ENCODE measurements at regions not wholly inside any gene's neighbourhood (a gene's known extent, or its start where the extent isn't known, plus 50 kb on each side); places are given as distances from the start of the nearest gene placed in this dataset.
A peak's percentile ranks its signal among the peaks of the same experiment; 100 is the strongest.

GRCh38 chr2:42859791-42860190 lies 67.4 kb upstream of the HAAO start:
- Histone ChIP-seq H3K9me3 (ENCODE audit: low read depth, low read length) (no peaks in the 10 kb centered on the region), H3K4me3 (ENCODE audit: insufficient read depth, low read length) (no peak overlapping the region), H3K4me2 (ENCODE audit: insufficient read depth, low read length) (no peak overlapping the region), H3K4me1 (ENCODE audit: insufficient read depth, low read length) (peaks cover 11% of the 10 kb centered on the region), H3K27me3 (ENCODE audit: insufficient read depth, low read length) (no peaks in the 10 kb centered on the region), H2AFZ (ENCODE audit: low read length) (peak overlapping the region; percentile 9), H3K79me2 (ENCODE audit: insufficient read depth, low read length) (no peaks in the 10 kb centered on the region), H4K20me1 (ENCODE audit: insufficient read depth, low read length) (no peaks in the 10 kb centered on the region), H3K36me3 (ENCODE audit: insufficient read depth, low read length) (no peaks in the 10 kb centered on the region), H3K27ac (ENCODE audit: low read depth, low read length) (peak overlapping the region; percentile 60)
- no peak for DNase-seq (ENCODE audit: insufficient read length, low spot score, missing footprints)
- TF ChIP-seq, protein P1, sequence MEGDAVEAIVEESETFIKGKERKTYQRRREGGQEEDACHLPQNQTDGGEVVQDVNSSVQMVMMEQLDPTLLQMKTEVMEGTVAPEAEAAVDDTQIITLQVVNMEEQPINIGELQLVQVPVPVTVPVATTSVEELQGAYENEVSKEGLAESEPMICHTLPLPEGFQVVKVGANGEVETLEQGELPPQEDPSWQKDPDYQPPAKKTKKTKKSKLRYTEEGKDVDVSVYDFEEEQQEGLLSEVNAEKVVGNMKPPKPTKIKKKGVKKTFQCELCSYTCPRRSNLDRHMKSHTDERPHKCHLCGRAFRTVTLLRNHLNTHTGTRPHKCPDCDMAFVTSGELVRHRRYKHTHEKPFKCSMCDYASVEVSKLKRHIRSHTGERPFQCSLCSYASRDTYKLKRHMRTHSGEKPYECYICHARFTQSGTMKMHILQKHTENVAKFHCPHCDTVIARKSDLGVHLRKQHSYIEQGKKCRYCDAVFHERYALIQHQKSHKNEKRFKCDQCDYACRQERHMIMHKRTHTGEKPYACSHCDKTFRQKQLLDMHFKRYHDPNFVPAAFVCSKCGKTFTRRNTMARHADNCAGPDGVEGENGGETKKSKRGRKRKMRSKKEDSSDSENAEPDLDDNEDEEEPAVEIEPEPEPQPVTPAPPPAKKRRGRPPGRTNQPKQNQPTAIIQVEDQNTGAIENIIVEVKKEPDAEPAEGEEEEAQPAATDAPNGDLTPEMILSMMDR (IDR thresholded peaks at IDR 0.05; ENCODE audit: extremely low read depth, low read depth, low read length): no peak

GRCh38 chr2:42859006-42859552 lies 66.7 kb upstream of the HAAO start:
- TF ChIP-seq, protein P1 (IDR thresholded peaks at IDR 0.05; ENCODE audit: extremely low read depth, low read depth, low read length): peak; percentile 92
- peak overlapping the region; percentile 60 for H3K27ac ChIP-seq (ENCODE audit: low read depth, low read length)
- peaks cover 14% of the 10 kb centered on the region for H3K4me1 ChIP-seq (ENCODE audit: insufficient read depth, low read length)
- H3K4me2 ChIP-seq (ENCODE audit: insufficient read depth, low read length): no peak overlapping the region
- H3K9me3 ChIP-seq (ENCODE audit: low read depth, low read length): no peaks in the 10 kb centered on the region
- peak; percentile 97 for DNase-seq (ENCODE audit: insufficient read length, low spot score, missing footprints)
- H3K79me2 ChIP-seq (ENCODE audit: insufficient read depth, low read length): no peaks in the 10 kb centered on the region
- no peak overlapping the region for H3K4me3 ChIP-seq (ENCODE audit: insufficient read depth, low read length)
- H3K36me3 ChIP-seq (ENCODE audit: insufficient read depth, low read length): no peaks in the 10 kb centered on the region
- no peaks in the 10 kb centered on the region for H3K27me3 ChIP-seq (ENCODE audit: insufficient read depth, low read length)
- H2AFZ ChIP-seq (ENCODE audit: low read length): no peak overlapping the region
- no peaks in the 10 kb centered on the region for H4K20me1 ChIP-seq (ENCODE audit: insufficient read depth, low read length)

DNA sequence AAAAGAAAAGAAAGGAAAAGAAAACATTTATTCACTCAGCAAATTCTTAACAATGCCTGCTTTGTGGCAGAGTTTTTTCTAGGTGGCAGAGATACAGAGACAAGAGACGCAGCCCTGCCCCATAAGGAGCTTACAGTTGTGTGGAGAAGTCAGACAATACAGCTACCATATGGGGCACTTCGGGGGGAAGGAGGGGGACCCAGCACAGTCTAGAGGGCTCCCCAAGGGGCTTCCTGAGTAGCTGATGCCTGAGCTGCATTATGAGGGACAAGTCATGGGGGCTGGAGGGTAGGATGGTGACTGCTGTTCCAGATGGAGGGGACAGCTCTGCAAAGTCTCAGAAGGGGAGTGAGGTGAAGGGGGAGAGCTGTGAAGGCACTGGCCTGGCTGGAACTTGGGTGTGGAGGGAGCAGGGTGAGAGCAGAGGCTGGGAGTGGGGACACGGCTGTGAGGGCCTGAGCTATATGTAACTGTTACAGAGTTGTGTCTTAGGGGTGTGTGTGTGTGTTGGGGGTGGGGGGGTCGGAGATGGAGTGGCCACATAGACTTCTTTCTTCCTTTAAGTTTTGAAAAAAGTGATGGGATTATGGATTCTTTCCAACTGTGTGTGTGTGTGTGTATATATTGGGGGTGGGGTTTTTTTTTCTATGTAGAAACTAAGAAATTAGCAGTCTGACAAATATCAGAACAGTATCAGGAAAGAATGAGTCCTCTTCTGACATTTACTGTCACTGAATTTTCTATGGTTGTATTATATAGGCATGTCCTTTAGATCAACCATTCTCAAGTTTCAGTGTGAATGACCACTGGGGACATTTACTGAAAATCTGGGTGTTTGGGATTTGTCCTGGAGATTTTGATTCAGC lies 66.0 kb upstream of the HAAO start:
- Histone ChIP-seq H3K4me3 (ENCODE audit: insufficient read depth, low read length) (no peak overlapping the region), H3K79me2 (ENCODE audit: insufficient read depth, low read length) (no peaks in the 10 kb centered on the region), H3K27ac (ENCODE audit: low read depth, low read length) (no peak overlapping the region), H3K4me2 (ENCODE audit: insufficient read depth, low read length) (no peak overlapping the region), H3K27me3 (ENCODE audit: insufficient read depth, low read length) (no peaks in the 10 kb centered on the region), H3K9me3 (ENCODE audit: low read depth, low read length) (no peaks in the 10 kb centered on the region), H2AFZ (ENCODE audit: low read length) (no peak overlapping the region), H3K36me3 (ENCODE audit: insufficient read depth, low read length) (no peaks in the 10 kb centered on the region), H4K20me1 (ENCODE audit: insufficient read depth, low read length) (no peaks in the 10 kb centered on the region), H3K4me1 (ENCODE audit: insufficient read depth, low read length) (peaks cover 14% of the 10 kb centered on the region)
- no peak for DNase-seq (ENCODE audit: insufficient read length, low spot score, missing footprints)
- TF ChIP-seq, protein P1 (IDR thresholded peaks at IDR 0.05; ENCODE audit: extremely low read depth, low read depth, low read length): no peak

GRCh38 chr2:42856891-42857632 lies 64.7 kb upstream of the HAAO start:
- H3K27me3 ChIP-seq (ENCODE audit: insufficient read depth, low read length): no peaks in the 10 kb centered on the region
- no peak overlapping the region for H2AFZ ChIP-seq (ENCODE audit: low read length)
- H3K4me1 ChIP-seq (ENCODE audit: insufficient read depth, low read length): peaks cover 14% of the 10 kb centered on the region
- H3K79me2 ChIP-seq (ENCODE audit: insufficient read depth, low read length): no peaks in the 10 kb centered on the region
- no peak overlapping the region for H3K27ac ChIP-seq (ENCODE audit: low read depth, low read length)
- no peak overlapping the region for H3K4me2 ChIP-seq (ENCODE audit: insufficient read depth, low read length)
- H3K9me3 ChIP-seq (ENCODE audit: low read depth, low read length): no peaks in the 10 kb centered on the region
- H3K4me3 ChIP-seq (ENCODE audit: insufficient read depth, low read length): no peak overlapping the region
- H3K36me3 ChIP-seq (ENCODE audit: insufficient read depth, low read length): no peaks in the 10 kb centered on the region
- no peaks in the 10 kb centered on the region for H4K20me1 ChIP-seq (ENCODE audit: insufficient read depth, low read length)
- TF ChIP-seq, protein P1 (IDR thresholded peaks at IDR 0.05; ENCODE audit: extremely low read depth, low read depth, low read length): no peak
- DNase-seq (ENCODE audit: insufficient read length, low spot score, missing footprints): no peak

Measured in osteoblast (primary cell).